ENCODE measurements at regions not wholly inside any gene's neighbourhood (a gene's known extent, or its start where the extent isn't known, plus 50 kb on each side); places are given as distances from the start of the nearest gene placed in this dataset.

GRCh38 chr2:7694076-7694985 lies 777.1 kb downstream of the RNF144A start:
- TF ChIP-seq CTCF (IDR thresholded peaks at IDR 0.05; ENCODE audit: low read depth, low read length, poor library complexity, severe bottlenecking): no peak
- no peak for TF ChIP-seq EZH2phosphoT487 (IDR thresholded peaks at IDR 0.05; ENCODE audit: borderline replicate concordance, low read length)

Measured in DOHH2 (cell line).